HG02840 (cell line): ENCODE measurements at regions not wholly inside any gene's neighbourhood (a gene's known extent, or its start where the extent isn't known, plus 50 kb on each side); places are given as distances from the start of the nearest gene placed in this dataset.
"Not testable (repeated sequence)": the region's sequence is repeated elsewhere in the genome, so short reads cannot be mapped to it uniquely, and the experiment has no call there.

Experiments used
- ATAC-seq: cut with Tn5 transposase; IDR thresholded peaks from one replicate; pipeline ENCODE4 v1.9.1; 2021; ENCODE audit warnings: mild to moderate bottlenecking, moderate library complexity, moderate number of reproducible peaks; ENCODE audit not compliant: unreplicated experiment, low FRiP score

DNA sequence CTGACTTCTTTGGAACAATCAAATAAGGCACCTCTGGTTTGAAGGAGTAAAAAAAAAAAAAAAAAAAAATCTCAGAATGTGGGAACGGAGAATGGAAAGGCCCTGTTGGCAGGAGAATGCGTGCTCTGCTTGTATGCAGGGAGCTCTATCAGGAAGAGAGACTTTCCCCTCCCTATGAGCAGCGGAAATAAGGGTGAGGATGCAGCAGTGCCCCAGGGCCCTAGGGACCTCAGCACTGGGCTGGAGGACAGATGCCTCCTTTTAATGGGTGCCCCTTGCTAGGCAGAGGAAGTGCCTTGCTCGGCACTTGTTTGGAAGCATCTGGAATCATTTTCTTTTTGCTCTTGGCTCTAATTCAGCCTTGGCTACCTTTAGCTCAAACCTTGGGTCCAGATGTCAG lies 283.4 kb upstream of the NBPF12 start:
- ATAC-seq = not testable (repeated sequence)

DNA sequence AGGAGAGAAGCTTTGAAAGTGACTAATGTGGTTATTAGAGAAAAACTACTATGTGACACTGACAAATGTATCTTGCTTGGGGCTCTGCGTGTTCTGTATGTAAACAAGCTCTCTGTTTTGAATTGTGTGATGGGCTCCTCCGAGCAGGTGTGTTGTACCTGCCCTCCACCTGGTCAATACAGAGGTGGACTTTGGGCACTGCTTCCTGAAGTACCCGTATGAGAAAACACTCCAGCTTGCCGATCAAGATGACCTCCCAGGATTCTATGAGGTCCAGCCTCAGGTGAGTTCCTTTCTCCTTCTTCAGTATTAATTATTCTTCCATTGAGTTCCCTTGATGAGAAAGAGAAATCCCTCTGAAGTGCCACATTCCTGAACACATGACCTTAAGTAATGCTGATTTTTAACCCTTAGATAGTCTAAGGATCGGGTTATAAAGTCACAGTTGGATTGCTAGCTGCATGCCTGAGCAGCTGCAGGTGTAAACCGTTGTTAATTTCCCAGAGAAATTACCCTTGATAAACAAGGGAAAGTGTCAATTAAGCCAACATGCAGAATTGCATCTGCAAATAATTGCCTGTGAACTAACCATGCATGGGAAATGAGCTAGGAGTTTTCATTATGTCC lies 292.0 kb upstream of the NBPF12 start:
- ATAC-seq = not testable (repeated sequence)

DNA sequence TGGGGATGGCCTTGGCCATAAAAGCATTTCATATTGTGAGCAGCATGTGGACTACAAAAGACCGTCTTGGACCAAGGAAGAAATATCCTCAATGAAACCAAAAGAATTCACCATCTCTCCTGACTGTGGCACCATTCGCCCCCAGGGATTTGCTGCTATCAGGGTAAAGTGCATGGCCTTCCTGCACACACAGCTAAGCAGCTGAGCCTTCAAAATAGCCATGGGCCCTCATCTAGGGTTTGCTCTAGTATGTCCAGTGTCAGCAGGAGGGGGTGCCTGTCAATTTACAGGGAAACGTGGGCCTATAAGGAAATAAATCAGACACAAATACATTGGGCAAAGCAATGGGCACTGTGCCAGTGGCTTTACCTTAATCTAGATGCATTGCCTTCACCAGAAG lies 296.6 kb upstream of the NBPF12 start:
- not testable (repeated sequence) for ATAC-seq

DNA sequence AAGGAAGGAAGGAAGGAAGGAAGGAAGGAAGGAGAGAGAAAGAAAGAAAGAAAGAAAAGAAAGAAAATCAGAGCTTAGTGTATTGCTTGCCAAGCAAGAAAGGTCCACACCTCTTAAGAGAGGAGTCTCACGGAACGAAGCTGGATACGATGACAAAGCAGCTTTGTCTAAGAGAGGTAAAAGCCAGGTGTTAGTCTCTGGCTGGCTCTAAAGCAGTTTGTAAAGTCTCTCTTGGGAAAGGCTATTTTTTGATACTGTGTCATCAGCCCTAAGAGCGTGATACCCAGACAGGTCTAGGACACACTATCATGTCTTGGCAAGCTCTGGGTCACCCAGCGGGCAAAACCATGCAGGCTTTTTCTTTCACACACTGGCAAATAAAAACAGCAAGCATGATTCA lies 297.5 kb upstream of the NBPF12 start:
- not testable (repeated sequence) for ATAC-seq

DNA sequence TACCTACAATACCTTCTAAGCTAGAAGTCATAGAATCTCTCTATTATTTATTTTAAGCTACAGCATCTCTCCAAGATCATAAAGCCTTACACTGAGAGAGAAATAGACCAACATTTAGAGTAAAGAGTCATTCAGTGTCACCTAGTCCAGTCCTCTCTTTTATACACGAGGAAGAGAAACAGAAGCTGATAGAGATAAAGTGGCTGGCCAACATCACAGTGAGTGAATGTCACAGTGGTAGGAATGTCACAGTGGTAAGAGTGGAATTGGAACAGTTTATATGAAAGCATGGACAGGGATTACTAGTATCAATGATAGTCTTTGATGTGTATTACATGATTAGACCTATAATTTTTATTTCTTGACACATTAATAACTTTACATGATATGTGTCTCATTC lies 307.8 kb upstream of the NBPF12 start:
- ATAC-seq = not testable (repeated sequence)

DNA sequence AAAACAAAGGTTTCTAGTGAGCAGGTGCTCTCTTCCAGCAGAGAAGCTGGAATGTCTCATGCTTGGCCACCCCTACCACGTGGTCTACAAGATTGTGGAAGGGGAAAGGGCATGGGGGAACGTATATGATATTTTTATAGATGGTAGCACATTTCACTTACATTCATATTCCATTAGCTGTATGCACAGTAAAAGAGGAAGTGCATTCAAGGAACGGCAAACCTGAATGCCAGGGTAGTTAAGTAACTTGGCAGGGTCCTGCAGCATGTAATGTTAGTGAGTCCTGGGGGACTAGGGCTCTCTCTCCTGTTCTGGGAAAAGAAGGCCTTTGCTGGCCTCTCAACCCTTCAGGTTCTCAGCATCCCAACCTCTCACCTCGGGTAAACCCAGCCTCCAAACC lies 319.5 kb upstream of the NBPF12 start:
- not testable (repeated sequence) for ATAC-seq

DNA sequence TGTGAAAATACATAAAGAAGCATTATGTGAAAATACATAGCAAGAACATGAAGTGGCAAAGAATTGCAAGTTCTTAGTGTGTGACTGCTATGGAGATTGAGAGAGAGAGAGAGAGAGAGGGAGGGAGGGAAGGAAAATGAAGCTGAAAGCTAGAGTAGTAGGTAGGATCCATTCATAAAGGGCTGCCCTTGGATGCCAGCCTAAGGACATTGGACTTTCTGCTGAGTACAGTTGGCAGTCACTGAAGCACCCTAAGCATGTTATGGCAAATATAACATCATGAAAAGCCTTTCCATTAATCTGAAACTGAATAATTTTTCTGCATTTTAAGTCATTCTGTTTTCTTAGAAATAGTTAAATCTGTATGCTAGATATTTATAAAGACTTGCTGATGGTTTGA lies 333.4 kb upstream of the NBPF12 start:
- ATAC-seq = not testable (repeated sequence)

DNA sequence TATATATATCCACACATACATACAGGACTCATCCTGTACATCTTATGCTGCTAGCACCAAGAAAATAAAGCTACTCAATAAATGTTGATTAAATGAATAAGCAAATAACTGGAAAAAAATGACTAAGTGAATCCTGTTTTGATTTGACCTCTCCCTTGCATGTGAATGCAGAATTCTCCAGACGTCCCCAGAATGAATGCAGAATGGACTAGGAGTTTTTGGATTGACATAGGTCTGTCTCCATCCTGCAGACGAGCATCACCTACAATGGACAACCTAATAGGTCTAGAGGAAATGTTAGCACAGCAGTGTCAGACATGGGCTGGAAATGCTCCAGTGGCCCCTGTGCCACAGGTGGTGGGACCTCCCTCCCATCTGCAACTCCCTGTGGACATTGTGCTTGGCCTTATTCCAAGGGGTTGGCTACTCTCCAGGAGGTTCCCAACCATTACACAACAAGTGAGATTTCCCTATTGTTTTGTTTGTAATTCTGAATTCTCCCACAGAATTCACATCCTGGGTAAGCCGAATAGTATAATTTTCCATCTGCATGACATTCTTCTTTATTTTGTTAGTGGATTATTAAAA lies 337.3 kb upstream of the NBPF12 start:
- not testable (repeated sequence) for ATAC-seq

DNA sequence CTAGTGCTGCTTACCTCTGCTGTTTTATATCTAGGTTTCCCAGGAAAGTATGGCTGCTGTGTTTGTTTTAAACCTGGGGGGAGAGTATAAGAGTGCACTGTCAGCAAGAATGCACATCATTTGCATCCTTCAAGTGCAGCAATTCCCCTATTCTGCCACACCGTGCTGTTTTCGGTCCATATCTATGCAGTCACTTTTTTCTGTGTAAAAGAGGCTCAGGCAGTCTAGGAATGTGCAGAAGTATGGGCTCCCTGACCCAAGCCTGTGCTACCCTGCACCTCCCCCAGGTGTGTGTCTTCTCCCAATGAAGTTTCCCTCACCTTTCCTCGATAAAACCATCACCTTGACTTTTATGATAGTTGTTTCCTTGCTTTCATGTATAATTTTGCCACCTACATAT lies 338.2 kb upstream of the NBPF12 start:
- ATAC-seq = not testable (repeated sequence)

DNA sequence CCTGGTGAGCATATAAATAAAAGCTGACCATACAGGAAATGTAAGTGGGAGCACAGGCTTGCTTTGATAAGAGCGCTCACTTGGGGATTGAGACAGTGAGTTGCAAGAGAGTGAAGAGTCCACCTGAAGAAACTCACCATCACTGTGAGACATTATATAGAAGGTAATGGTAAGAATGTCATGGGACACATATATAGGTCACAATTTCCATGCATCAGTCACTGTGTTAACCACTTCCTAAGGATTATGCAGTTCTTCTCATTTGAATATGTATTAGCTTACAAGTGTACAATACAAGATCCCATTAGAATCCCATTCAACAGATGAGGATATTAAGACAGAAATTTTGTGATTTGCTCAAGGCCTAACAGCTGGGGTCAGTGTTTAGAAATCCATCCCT lies 352.4 kb upstream of the NOTCH2NLA start:
- not testable (repeated sequence) for ATAC-seq

DNA sequence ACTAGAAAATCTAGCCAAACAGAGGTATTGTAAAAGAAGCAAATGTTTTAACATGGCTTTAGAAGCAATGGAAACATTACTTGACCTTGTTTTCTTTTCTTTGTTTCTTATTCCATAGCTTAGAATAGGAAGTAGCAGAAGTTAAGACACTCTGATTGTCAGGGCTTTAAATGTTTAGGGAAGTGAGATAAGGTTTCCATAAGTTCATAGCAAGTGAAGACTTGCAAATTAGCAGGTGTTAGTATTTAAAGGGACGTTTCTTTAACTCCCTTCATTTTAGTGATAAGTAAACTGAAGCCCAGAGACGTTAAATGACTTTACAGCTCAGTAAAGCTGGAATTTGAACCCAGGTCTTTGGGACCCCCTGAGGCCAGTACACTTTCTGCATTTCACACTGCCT lies 338.7 kb upstream of the NOTCH2NLA start:
- ATAC-seq = not testable (repeated sequence)

DNA sequence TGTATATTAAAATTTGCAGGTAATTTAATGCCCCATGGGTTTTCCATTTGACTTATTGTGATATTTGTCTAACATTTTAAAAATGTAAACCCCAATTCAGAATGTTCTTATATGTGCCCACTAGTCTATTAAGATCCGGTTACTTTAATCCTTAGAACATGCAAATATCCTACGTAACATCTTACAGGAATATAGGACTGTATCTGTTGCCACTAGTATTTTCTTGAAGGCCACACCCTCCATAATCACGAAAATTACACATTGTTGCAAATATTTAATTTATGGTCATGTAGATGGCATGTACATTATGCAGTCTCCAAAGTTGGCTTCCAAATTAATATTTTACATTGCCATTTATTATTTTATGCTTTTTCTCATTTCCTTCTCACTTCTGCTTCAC lies 329.2 kb upstream of the NOTCH2NLA start:
- not testable (repeated sequence) for ATAC-seq

DNA sequence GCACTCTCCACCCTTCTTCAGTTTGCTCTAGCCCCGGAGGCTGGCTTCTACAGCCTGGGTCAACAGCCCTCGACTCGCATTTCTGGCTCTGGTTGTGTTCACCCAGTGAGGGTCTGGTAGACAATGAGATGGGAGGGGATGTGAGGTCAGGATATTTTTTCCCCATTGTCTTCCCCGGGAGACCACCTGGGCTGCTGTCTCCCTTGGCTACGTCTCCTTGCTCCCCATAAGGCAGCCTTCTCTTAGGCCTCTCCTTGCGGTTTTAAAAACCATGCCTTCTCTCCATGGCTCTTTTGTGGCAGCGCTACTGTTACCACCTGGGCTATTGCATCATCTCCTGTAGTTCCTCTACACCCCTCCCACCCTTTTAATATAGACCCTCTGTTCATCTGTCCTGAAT lies 327.6 kb upstream of the NOTCH2NLA start:
- not testable (repeated sequence) for ATAC-seq

DNA sequence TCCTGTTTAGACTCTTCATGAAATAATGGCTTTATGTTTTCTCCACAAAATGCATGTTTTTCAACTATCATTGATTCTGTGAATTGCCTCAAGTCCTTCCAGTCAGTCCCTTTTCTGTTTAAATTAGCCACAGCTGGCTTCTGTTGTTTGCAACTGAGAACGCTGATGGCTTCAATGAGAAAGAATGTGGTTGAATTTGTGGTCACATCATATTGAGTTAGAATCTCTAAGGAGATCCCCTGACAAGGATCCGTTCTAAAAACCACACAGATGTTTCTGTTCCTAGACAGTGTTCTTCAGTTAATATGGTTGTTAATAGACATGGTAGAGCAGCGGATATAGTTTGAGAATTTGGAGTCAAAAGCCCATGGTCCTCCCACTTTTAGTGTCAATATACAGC lies 323.6 kb upstream of the NOTCH2NLA start:
- not testable (repeated sequence) for ATAC-seq

DNA sequence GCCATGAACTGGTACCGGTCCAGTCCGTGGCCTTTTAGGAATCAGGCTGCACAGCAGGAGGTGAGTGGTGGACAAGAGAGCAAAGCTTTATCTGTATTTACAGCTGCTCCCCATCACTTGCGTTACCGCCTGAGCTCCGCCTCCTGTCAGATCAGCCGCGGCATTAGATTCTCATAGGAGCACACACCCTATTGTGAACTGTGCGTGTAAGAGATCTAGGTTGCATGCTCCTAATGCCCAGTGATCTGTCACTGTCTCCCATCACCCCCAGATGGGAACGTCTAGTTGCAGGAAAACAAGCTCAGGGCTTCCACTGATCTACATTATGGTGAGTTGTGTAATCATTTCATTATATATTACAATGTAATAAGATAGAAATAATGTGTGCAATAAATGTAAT lies 319.9 kb upstream of the NOTCH2NLA start:
- ATAC-seq = not testable (repeated sequence)

DNA sequence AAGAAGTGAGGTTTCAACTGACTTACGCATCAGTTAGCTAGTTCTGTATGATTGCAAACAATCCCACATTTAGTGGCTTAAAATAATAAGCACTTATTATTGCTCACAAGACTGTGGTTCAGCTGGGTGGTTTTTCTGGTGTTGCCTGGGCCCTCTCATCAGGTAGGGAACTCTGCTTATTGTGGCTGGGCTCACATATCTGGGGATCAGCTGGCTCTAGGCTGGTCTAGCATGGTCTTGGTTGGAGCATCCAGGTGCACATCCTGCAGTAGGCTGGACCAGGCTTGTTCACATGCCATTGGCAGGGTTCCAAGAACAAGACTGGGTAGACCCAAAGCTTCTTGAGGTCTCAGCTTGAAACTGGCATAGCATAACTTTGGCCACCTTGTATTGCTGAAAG lies 317.4 kb upstream of the NOTCH2NLA start:
- not testable (repeated sequence) for ATAC-seq

DNA sequence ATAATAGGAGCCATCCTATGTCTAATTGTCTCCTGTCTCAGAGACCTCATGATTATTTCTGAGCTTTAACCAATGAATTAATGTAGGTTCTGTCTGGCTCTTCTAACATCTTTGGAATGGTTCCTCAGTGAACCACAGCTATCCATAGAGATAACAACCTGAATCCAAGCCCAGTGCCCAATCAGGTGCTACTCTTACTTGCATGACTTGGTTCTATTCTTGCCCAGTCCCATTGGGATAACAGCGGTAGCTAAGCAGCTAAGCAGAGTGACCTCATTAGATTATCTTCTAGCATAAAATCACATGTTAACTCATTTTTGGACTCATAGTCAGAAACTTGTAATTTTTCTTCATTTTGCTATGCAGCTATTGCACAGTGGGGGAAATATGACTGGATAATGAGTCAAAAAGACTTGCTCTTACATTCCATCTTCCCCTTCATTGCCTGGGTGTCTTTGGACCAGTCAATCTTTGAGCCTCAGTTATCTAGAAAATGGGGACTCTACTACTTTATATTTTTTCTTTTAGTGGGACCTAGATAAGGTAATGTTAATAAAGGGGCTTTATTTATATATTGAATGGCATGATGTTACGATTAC lies 309.1 kb upstream of the NOTCH2NLA start:
- ATAC-seq = not testable (repeated sequence)

DNA sequence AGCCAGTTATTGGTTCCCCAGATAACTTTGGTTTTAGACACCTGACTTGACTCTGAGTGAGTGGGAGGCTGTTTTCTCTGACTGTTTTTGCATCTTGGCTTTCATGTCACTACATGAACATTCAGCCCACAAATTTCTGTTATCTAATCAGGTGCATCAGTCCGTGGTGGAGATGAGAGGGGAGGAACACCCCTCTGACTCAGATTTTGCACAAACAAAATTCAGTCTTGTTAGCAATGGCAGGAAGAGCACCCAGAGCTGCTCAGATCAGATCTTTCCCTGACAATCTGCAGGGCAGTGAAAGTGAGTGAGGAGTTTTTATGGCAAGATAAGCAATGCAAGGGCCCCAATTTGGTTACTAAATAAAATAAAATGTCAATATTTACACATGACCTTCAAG lies 307.2 kb upstream of the NOTCH2NLA start:
- not testable (repeated sequence) for ATAC-seq

DNA sequence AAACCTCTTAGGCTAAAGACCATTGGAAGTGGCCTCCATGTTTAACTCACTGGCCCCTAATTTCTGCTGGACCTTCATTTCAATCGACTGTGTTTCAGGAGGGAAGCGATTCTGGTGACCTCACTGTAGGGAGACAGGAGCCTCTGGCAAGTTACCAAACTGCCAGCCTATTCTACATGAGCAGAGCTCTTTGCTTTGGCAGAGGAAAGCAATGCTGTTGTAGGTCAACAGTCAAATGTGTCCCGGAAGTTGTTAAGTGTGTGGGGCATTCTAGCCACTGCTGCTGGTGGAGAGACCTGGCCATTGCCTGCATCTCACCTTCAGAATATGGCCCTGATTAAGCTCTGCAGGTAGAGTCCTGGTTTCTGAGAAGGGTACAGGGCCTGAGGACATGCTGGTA lies 306.8 kb upstream of the NOTCH2NLA start:
- ATAC-seq = not testable (repeated sequence)

DNA sequence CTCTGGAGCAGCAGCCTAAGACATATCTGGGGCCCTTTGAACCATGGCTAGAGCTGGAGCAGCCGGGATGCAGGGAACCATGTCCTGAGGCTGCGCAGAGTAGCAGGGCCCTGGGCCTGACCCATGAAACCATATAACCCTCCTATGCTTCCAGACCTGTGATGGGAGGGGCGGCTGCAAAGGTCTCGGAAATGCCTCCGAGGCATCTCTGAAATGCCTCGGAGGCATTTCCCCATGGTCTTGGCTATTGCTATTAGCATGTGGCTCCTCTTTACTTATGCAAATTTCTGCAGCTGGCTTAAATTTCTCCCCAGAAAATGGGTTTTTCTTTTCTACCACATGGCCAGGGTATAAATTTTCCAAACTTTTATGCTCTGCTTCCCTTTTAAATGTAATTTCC lies 302.1 kb upstream of the NOTCH2NLA start:
- ATAC-seq = not testable (repeated sequence)

DNA sequence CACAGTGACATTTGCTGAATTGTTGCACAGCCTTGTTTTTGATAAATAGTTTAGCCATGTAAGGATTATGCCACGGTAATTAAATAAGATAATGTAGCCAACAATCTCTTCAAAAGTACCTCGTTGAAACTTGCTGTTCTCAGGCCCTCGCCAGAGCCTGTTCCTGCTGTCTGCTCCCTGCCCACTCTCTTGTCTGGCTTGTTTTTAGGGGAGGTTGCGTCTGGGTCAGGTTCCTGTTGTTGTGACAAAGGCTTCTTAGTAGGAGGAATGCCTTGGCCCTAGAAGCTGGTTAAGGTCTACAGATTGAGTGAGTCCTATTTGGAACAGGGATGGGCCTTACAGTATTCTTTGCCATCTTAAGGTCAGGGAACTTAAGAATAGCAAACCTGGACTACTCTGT lies 294.0 kb upstream of the NOTCH2NLA start:
- ATAC-seq = not testable (repeated sequence)

DNA sequence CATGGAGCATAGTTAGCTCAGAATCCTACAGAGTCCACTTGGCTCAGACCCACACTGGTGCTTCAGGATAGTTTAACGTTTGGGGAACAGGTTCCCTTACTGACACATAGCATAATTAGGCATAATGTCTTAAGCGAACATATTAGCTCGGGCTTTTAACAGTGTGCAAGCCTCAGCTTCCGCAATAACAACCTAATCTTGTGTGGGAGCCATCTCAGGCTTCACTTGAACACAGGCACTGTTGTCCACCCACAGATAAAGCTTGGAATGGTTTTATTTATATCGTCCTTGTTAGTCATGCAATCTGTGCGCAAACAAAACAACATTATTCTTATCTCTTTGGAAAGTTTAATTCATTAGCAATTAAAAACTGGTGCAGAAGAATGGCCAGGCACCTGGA lies 293.5 kb upstream of the NOTCH2NLA start:
- ATAC-seq = not testable (repeated sequence)
